COLO668 (cell line): ENCODE measurements at regions not wholly inside any gene's neighbourhood (a gene's known extent, or its start where the extent isn't known, plus 50 kb on each side); places are given as distances from the start of the nearest gene placed in this dataset.
"Not testable (repeated sequence)": the region's sequence is repeated elsewhere in the genome, so short reads cannot be mapped to it uniquely, and the experiment has no call there.

ENCODE experiments used
- DNase-seq: peaks from one replicate; lab custom pipeline; 2025; ENCODE audit not compliant: unreplicated experiment; lab: John Stamatoyannopoulos, UW

- DNase-seq, result peak; percentile 76
These were observed 413.7 kb upstream of the TBL1XR1 start for GRCh38 chr3:177610686-177611633.

- DNase-seq, result no peak
These were observed 414.6 kb upstream of the TBL1XR1 start for GRCh38 chr3:177611752-177612334.

GRCh38 chr3:177613901-177614300 lies 416.6 kb upstream of the TBL1XR1 start:
- no peak for DNase-seq

GRCh38 chr3:177615015-177615414 lies 417.7 kb upstream of the TBL1XR1 start:
- peak; percentile 56 for DNase-seq

GRCh38 chr3:177618873-177619733 lies 421.8 kb upstream of the TBL1XR1 start:
- DNase-seq, result no peak

- DNase-seq, result no peak
These were observed 422.8 kb upstream of the TBL1XR1 start for GRCh38 chr3:177620073-177620472.

- no peak for DNase-seq
These were observed 425.2 kb upstream of the TBL1XR1 start for GRCh38 chr3:177622520-177622919.

- no peak for DNase-seq
These were observed 425.8 kb upstream of the TBL1XR1 start for GRCh38 chr3:177622982-177623617.

- DNase-seq, result peak; percentile 19
These were observed 427.5 kb upstream of the TBL1XR1 start for GRCh38 chr3:177624528-177625495.

- no peak for DNase-seq
These were observed 428.8 kb upstream of the TBL1XR1 start for GRCh38 chr3:177626045-177626444.

- DNase-seq, result not testable (repeated sequence)
These were observed 430.9 kb upstream of the TBL1XR1 start for GRCh38 chr3:177628095-177628719.

GRCh38 chr3:177629276-177629675 lies 432.0 kb upstream of the TBL1XR1 start:
- DNase-seq, result no peak

GRCh38 chr3:177633671-177634207 lies 436.5 kb upstream of the TBL1XR1 start:
- DNase-seq, result no peak

- not testable (repeated sequence) for DNase-seq
These were observed 438.4 kb upstream of the TBL1XR1 start for GRCh38 chr3:177635601-177636106.

- peak; percentile 61 for DNase-seq
These were observed 443.2 kb upstream of the TBL1XR1 start for GRCh38 chr3:177640319-177640965.

GRCh38 chr3:177641206-177641605 lies 443.9 kb upstream of the TBL1XR1 start:
- DNase-seq, result no peak

GRCh38 chr3:177642042-177642803 lies 444.9 kb upstream of the TBL1XR1 start:
- no peak for DNase-seq

- DNase-seq, result no peak
These were observed 445.5 kb upstream of the TBL1XR1 start for GRCh38 chr3:177642804-177643125.
